Stomach smooth muscle (tissue), 2 donors: ENCODE measurements at regions not wholly inside any gene's neighbourhood (a gene's known extent, or its start where the extent isn't known, plus 50 kb on each side); places are given as distances from the start of the nearest gene placed in this dataset.

Experiments
- H3K27ac ChIP-seq: one replicate; pipeline ENCODE4 v1.7.0; 2013; ENCODE audit warnings: mild to moderate bottlenecking, low read length, inconsistent platforms
- H3K27me3 ChIP-seq, 2 donors: one replicate each; pipeline ENCODE4 v1.7.0; 2013; ENCODE audit warnings: low read length in 2 of 2; ENCODE audit not compliant: insufficient read depth in 2 of 2, control insufficient read depth in 1 of 2
- H3K36me3 ChIP-seq, 2 donors: one replicate each; pipeline ENCODE4 v1.7.0; 2013; ENCODE audit warnings: low read length in 2 of 2; ENCODE audit not compliant: control insufficient read depth in 2 of 2, insufficient read depth in 2 of 2
- H3K4me1 ChIP-seq: one replicate; pipeline ENCODE4 v1.7.0; 2013; ENCODE audit warnings: low read length; ENCODE audit not compliant: control insufficient read depth, insufficient read depth
- H3K4me3 ChIP-seq, 2 donors: one replicate each; pipeline ENCODE4 v1.7.0; 2013; ENCODE audit warnings: low read length in 2 of 2
- H3K9ac ChIP-seq, 2 donors: one replicate each; pipeline ENCODE4 v1.7.0; 2013; ENCODE audit warnings: low read length in 2 of 2, mild to moderate bottlenecking in 1 of 2
- H3K9me3 ChIP-seq, 2 donors: one replicate each; pipeline ENCODE4 v1.7.0; 2013; ENCODE audit warnings: low read length in 2 of 2; ENCODE audit not compliant: control insufficient read depth in 2 of 2
- donor health status: healthy.
- donor health status: Pancreatic carcinoma.

GRCh38 chr5:2291146-2291840 lies 408.6 kb upstream of the IRX4 start:
- Histone ChIP-seq H3K4me3 (no peak overlapping the region), H3K4me1 (no peaks in the 10 kb centered on the region), H3K27me3 (no peaks in the 10 kb centered on the region), H3K9ac (no peak overlapping the region), H3K36me3 (no peaks in the 10 kb centered on the region), H3K9me3 (peaks cover 0 to 3% of the 10 kb centered on the region in 2 donors), H3K27ac (no peak overlapping the region)

- no peak overlapping the region for H3K27ac ChIP-seq
- H3K36me3 ChIP-seq = no peaks in the 10 kb centered on the region
- no peaks in the 10 kb centered on the region for H3K27me3 ChIP-seq
Measured at GRCh38 chr5:2289380-2289779, 406.7 kb upstream of the IRX4 start.

GRCh38 chr5:2288968-2289367 lies 406.2 kb upstream of the IRX4 start:
- Histone ChIP-seq H3K36me3 (no peaks in the 10 kb centered on the region), H3K9me3 (peaks cover 0 to 3% of the 10 kb centered on the region in 2 donors), H3K27ac (no peak overlapping the region), H3K4me1 (no peaks in the 10 kb centered on the region), H3K27me3 (no peaks in the 10 kb centered on the region), H3K4me3 (no peak overlapping the region), H3K9ac (no peak overlapping the region)

More at GRCh38 chr5:2289380-2289779, 406.7 kb upstream of the IRX4 start:
- H3K4me1 ChIP-seq = no peaks in the 10 kb centered on the region
- peaks cover 0 to 3% of the 10 kb centered on the region in 2 donors for H3K9me3 ChIP-seq
- H3K9ac ChIP-seq = no peak overlapping the region
- no peak overlapping the region for H3K4me3 ChIP-seq

GRCh38 chr5:2288466-2288865 lies 405.7 kb upstream of the IRX4 start:
- no peaks in the 10 kb centered on the region for H3K27me3 ChIP-seq
- no peak overlapping the region for H3K27ac ChIP-seq
- H3K9me3 ChIP-seq = peaks cover 0 to 3% of the 10 kb centered on the region in 2 donors
- H3K4me1 ChIP-seq = no peaks in the 10 kb centered on the region
- no peak overlapping the region for H3K9ac ChIP-seq
- H3K36me3 ChIP-seq = no peaks in the 10 kb centered on the region
- H3K4me3 ChIP-seq = no peak overlapping the region

GRCh38 chr5:2286250-2286649 lies 403.5 kb upstream of the IRX4 start:
- no peak overlapping the region for H3K27ac ChIP-seq
- no peaks in the 10 kb centered on the region for H3K27me3 ChIP-seq
- H3K4me3 ChIP-seq = no peak overlapping the region
- no peaks in the 10 kb centered on the region for H3K36me3 ChIP-seq
- no peak overlapping the region for H3K9ac ChIP-seq
- peaks cover 4% of the 10 kb centered on the region for H3K4me1 ChIP-seq
- H3K9me3 ChIP-seq = no peaks in the 10 kb centered on the region

DNA sequence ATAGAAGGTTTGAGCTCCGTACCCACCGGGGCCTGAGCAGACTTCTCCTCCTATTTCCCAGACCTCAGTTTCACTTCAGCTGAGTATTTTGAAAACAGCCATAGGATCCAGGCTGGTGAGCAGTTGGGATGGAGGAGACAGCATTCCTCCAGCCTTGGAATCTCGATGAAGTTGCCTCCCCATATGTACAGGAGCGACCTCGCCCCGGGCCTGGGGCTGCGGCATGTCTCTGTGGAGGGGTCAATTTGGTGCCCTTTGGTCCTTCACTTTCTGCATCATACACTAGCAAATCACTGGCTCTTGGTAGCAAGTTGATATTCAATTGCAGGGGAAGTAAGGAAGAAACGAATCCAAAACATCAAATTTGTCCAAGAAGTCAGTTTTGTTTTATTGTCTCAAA lies 402.0 kb upstream of the IRX4 start:
- Histone ChIP-seq H3K4me1 (peaks cover 4% of the 10 kb centered on the region), H3K36me3 (no peaks in the 10 kb centered on the region), H3K9ac (no peak overlapping the region), H3K27ac (no peak overlapping the region), H3K27me3 (no peaks in the 10 kb centered on the region), H3K4me3 (no peak overlapping the region), H3K9me3 (no peaks in the 10 kb centered on the region)

GRCh38 chr5:2283481-2284045 lies 400.8 kb upstream of the IRX4 start:
- no peaks in the 10 kb centered on the region for H3K36me3 ChIP-seq
- H3K4me3 ChIP-seq = no peak overlapping the region
- no peaks in the 10 kb centered on the region for H3K9me3 ChIP-seq
- H3K27me3 ChIP-seq = peaks cover 0 to under 1% of the 10 kb centered on the region in 2 donors
- H3K27ac ChIP-seq = no peak overlapping the region
- H3K4me1 ChIP-seq = peaks cover 4% of the 10 kb centered on the region
- H3K9ac ChIP-seq = no peak overlapping the region

- Histone ChIP-seq H3K4me3 (no peak overlapping the region), H3K27ac (no peak overlapping the region), H3K9ac (no peak overlapping the region), H3K9me3 (no peaks in the 10 kb centered on the region), H3K27me3 (peaks cover 0 to 2% of the 10 kb centered on the region in 2 donors), H3K36me3 (no peaks in the 10 kb centered on the region), H3K4me1 (peaks cover 4% of the 10 kb centered on the region)
Measured at GRCh38 chr5:2282893-2283292, 400.2 kb upstream of the IRX4 start.

GRCh38 chr5:2282034-2282690 lies 399.4 kb upstream of the IRX4 start:
- H3K9ac ChIP-seq = no peak overlapping the region
- H3K4me1 ChIP-seq = peaks cover 4% of the 10 kb centered on the region
- peaks cover 0 to 2% of the 10 kb centered on the region in 2 donors for H3K27me3 ChIP-seq
- H3K4me3 ChIP-seq = no peak overlapping the region
- H3K9me3 ChIP-seq = no peaks in the 10 kb centered on the region
- no peak overlapping the region for H3K27ac ChIP-seq
- no peaks in the 10 kb centered on the region for H3K36me3 ChIP-seq

GRCh38 chr5:2281446-2281845 lies 398.7 kb upstream of the IRX4 start:
- peaks cover 0 to 2% of the 10 kb centered on the region in 2 donors for H3K27me3 ChIP-seq
- no peaks in the 10 kb centered on the region for H3K36me3 ChIP-seq
- no peak overlapping the region for H3K9ac ChIP-seq
- H3K27ac ChIP-seq = no peak overlapping the region
- H3K9me3 ChIP-seq = no peaks in the 10 kb centered on the region
- no peak overlapping the region for H3K4me3 ChIP-seq
- peaks cover 4% of the 10 kb centered on the region for H3K4me1 ChIP-seq

DNA sequence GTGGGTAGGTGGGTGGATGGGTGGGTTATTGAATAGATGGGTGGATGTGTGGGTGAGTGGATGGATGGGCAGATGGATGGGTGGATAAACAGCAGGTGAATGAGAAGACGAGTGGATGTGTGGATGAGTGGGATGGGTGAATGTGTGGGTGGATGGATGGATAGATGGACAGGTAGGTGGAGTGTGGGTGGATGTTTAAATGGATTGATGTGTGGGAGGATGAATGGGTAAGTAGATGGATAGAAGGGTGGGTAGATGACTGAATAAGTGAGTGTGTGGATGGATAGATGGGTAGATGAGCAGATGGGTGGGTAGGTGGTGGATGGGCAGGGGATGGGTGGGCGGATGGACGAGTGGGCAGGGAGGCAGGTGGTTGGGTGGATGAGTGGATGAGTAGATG lies 397.6 kb upstream of the IRX4 start:
- H3K36me3 ChIP-seq = no peaks in the 10 kb centered on the region
- H3K27ac ChIP-seq = no peak overlapping the region
- no peaks in the 10 kb centered on the region for H3K9me3 ChIP-seq
- no peak overlapping the region for H3K9ac ChIP-seq
- H3K4me3 ChIP-seq = no peak overlapping the region
- H3K27me3 ChIP-seq = peaks cover 0 to 2% of the 10 kb centered on the region in 2 donors
- H3K4me1 ChIP-seq = peaks cover 4% of the 10 kb centered on the region
